ENCODE measurements at regions not wholly inside any gene's neighbourhood (a gene's known extent, or its start where the extent isn't known, plus 50 kb on each side); places are given as distances from the start of the nearest gene placed in this dataset.

DNA sequence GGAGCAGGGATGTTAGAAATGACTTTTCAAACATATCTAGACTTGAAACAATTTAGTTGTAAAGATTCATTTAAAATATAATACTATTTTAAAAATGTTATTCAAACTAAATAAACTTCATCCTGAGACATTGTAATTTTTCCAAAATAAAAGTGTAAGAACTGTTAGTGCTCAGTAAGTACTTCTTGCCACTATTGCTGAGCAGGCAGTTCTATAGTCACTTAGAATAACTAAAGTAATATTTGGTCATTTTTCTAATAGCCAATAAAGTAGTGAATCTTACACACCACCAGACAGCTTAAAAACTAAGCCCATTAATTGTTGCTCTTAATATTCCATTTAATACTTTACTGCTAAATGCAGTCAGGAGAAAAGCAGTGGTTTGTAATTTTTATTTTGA, 1120.0 kb upstream of the CDH10 start:
- no peak overlapping the region for H3K4me3 ChIP-seq (ENCODE audit: low read depth, low read length)
- no peak for DNase-seq (ENCODE audit: low read depth)
- TF ChIP-seq, protein P1, sequence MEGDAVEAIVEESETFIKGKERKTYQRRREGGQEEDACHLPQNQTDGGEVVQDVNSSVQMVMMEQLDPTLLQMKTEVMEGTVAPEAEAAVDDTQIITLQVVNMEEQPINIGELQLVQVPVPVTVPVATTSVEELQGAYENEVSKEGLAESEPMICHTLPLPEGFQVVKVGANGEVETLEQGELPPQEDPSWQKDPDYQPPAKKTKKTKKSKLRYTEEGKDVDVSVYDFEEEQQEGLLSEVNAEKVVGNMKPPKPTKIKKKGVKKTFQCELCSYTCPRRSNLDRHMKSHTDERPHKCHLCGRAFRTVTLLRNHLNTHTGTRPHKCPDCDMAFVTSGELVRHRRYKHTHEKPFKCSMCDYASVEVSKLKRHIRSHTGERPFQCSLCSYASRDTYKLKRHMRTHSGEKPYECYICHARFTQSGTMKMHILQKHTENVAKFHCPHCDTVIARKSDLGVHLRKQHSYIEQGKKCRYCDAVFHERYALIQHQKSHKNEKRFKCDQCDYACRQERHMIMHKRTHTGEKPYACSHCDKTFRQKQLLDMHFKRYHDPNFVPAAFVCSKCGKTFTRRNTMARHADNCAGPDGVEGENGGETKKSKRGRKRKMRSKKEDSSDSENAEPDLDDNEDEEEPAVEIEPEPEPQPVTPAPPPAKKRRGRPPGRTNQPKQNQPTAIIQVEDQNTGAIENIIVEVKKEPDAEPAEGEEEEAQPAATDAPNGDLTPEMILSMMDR (conservative IDR thresholded peaks at IDR 0.05; ENCODE audit: low read depth, low read length) = no peak

DNA sequence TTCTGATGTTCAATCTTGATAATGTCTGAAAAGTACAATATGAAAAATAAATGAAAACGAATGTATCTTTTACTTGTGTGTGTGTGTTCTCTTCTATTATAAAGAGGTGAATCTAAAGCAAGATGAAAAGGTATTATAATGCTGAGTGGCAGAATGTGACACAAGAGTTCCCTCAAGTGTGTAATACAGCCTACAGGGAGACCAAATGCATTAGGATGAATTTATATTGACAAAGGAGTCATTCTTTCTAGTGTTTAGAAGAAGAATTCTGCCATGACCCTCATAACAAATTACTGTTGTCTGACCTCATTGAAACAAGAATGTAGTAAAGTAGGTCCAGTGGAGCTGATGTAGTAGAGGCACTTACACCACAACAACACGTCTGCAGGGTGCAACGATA, 1119.0 kb upstream of the CDH10 start:
- no peak for DNase-seq (ENCODE audit: low read depth)
- TF ChIP-seq, protein P1 (conservative IDR thresholded peaks at IDR 0.05; ENCODE audit: low read depth, low read length) = no peak
- H3K4me3 ChIP-seq (ENCODE audit: low read depth, low read length) = no peak overlapping the region

DNA sequence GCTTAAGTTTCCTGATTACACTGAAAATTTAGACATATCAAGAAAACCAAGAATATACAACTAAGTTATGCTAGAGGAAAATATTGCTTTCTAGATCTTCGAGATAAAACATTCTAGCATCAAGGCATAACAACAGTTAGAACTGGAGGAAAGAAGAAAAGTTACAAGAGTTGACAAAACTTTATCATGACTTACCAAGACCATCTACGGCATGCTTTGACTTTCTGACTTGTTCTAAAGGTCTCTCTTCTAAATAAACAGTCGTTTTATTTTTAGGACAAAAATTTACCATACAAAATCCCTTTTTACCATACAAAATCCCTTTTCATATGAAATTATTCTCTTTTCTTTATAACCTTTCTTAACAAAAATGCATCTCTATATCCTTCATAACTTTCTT, 1110.1 kb upstream of the CDH10 start:
- no peak for DNase-seq (ENCODE audit: low read depth)
- TF ChIP-seq, protein P1 (conservative IDR thresholded peaks at IDR 0.05; ENCODE audit: low read depth, low read length) = no peak
- no peak overlapping the region for H3K4me3 ChIP-seq (ENCODE audit: low read depth, low read length)

DNA sequence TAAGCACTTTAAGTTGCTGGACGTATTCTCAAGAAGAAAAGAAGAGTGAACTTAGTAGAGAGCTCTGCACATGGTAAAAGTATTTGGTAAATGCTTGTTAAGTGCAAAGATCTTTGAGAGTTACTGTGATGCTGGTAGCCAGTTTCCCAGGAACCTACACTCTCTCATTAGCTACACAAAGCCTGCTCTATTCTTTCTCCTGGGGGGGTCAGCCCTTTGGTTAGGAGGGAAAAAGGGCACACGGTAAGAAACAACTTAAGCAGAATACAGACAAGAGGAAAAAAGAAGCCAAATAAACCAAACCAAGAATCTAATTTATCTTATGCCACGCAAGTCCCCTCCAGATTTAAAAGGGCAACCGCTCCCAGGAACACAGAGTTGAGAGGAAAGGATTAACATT, 1100.1 kb upstream of the CDH10 start:
- TF ChIP-seq, protein P1 (conservative IDR thresholded peaks at IDR 0.05; ENCODE audit: low read depth, low read length) = no peak
- no peak for DNase-seq (ENCODE audit: low read depth)
- no peak overlapping the region for H3K4me3 ChIP-seq (ENCODE audit: low read depth, low read length)

DNA sequence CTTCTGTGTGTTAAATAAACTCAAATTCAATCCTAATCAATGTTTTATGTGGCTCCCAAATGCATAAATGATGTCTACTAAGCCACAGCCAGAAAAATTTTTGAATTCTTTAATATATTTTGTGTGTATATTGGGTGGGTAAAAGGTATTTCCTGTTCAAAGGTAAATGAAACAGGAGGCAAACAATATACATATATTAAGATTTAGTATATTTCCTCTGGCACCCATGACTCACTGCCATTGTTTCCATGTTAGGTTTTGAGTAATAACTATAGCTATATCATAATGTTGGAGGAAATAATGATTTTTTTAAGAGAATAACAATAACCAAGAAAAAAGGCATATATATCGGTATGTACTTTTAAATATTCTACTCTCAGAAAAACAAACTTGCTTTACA, 1071.9 kb upstream of the CDH10 start:
- no peak for DNase-seq (ENCODE audit: low read depth)
- TF ChIP-seq, protein P1 (conservative IDR thresholded peaks at IDR 0.05; ENCODE audit: low read depth, low read length) = no peak
- no peak overlapping the region for H3K4me3 ChIP-seq (ENCODE audit: low read depth, low read length)

DNA sequence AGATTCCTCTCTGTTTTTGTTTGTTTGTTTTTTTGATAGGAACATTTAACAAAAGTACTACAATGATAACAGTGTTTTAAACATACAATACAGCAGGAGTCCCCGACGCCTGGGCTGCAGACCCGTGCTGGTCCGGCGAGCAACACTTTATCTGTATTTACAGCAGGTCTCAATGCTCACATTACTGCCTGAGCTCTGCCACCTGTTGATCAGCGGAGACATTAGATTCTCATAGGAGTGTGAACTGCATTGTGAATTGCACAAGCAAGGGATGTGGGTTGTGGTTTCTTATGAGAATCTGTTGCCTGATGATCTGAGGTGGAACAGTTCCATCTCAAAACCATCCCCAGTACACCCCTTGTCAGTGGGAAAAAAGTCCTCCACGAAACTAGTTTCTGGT, 1068.5 kb upstream of the CDH10 start:
- no peak overlapping the region for H3K4me3 ChIP-seq (ENCODE audit: low read depth, low read length)
- no peak for DNase-seq (ENCODE audit: low read depth)
- TF ChIP-seq, protein P1 (conservative IDR thresholded peaks at IDR 0.05; ENCODE audit: low read depth, low read length) = no peak

DNA sequence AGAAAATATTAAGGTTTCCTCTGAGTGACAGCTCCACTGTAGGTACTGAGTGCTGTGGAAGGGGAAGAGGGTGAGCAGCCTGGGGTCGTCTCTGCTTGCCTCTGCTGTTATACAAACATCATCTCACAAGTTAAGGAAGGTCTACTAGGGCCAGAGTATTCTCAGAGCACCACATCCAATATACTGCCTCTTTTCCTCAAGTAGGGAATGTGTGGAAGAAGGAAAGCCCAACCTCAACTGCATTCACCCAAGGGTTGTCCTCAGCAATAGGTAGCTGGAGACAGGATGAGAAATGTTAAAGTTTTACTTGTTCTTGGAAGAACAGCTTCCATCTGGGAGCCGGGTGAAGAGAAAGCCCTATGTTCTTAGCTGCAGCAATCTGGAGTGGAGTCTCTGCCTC, 1062.3 kb upstream of the CDH10 start:
- no peak overlapping the region for H3K4me3 ChIP-seq (ENCODE audit: low read depth, low read length)
- DNase-seq (ENCODE audit: low read depth) = no peak
- TF ChIP-seq, protein P1 (conservative IDR thresholded peaks at IDR 0.05; ENCODE audit: low read depth, low read length) = no peak
